ENCODE measurements at regions not wholly inside any gene's neighbourhood (a gene's known extent, or its start where the extent isn't known, plus 50 kb on each side); places are given as distances from the start of the nearest gene placed in this dataset.

GRCh38 chr1:82515650-82516049 is 714.9 kb downstream of the ADGRL2 start:
- TF ChIP-seq EZH2 (IDR thresholded peaks at IDR 0.05) = no peak
- TF ChIP-seq, protein P1, sequence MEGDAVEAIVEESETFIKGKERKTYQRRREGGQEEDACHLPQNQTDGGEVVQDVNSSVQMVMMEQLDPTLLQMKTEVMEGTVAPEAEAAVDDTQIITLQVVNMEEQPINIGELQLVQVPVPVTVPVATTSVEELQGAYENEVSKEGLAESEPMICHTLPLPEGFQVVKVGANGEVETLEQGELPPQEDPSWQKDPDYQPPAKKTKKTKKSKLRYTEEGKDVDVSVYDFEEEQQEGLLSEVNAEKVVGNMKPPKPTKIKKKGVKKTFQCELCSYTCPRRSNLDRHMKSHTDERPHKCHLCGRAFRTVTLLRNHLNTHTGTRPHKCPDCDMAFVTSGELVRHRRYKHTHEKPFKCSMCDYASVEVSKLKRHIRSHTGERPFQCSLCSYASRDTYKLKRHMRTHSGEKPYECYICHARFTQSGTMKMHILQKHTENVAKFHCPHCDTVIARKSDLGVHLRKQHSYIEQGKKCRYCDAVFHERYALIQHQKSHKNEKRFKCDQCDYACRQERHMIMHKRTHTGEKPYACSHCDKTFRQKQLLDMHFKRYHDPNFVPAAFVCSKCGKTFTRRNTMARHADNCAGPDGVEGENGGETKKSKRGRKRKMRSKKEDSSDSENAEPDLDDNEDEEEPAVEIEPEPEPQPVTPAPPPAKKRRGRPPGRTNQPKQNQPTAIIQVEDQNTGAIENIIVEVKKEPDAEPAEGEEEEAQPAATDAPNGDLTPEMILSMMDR (IDR thresholded peaks at IDR 0.05) = no peak
- TF ChIP-seq EZH2phosphoT487 (IDR thresholded peaks at IDR 0.05) = no peak
